Right ventricle myocardium superior (tissue), 1 donor: ENCODE measurements at regions not wholly inside any gene's neighbourhood (a gene's known extent, or its start where the extent isn't known, plus 50 kb on each side); places are given as distances from the start of the nearest gene placed in this dataset.
A peak's percentile ranks its signal among the peaks of the same experiment; 100 is the strongest.
"Not testable (repeated sequence)": the region's sequence is repeated elsewhere in the genome, so short reads cannot be mapped to it uniquely, and the experiment has no call there.

Experiments used
- ATAC-seq: fragments of 200-7000 bp; cut with Tn5 transposase; one replicate; pipeline ENCODE4 v1.9.1; 2020; ENCODE audit warnings: mild to moderate bottlenecking; ENCODE audit not compliant: poor library complexity
- DNase-seq: peaks from one replicate; pipeline ENCODE4 v3.0.0-alpha.2; 2020
- intact Hi-C: fragments of 100-400 bp; cut with DNase I; formaldehyde crosslinking; loops from one replicate; pipeline ENCODE4 v1.11.2; 2022
- donor health status: DM: no; HTN: yes; CAD: no; lungs with severe emphysema.

- DNase-seq: no peak
- no peak for ATAC-seq
- intact Hi-C loops: no loop called here
Observed at GRCh38 chr11:22082788-22083187, 110.1 kb upstream of the ANO5 start.

- DNase-seq (no peak), ATAC-seq (no peak)
- intact Hi-C loops: no loop called here
Observed at GRCh38 chr11:22084056-22084455, 108.8 kb upstream of the ANO5 start.

GRCh38 chr11:22084564-22084963 lies 108.3 kb upstream of the ANO5 start:
- no peak for DNase-seq
- ATAC-seq: no peak
- intact Hi-C loops: no loop called here

DNA sequence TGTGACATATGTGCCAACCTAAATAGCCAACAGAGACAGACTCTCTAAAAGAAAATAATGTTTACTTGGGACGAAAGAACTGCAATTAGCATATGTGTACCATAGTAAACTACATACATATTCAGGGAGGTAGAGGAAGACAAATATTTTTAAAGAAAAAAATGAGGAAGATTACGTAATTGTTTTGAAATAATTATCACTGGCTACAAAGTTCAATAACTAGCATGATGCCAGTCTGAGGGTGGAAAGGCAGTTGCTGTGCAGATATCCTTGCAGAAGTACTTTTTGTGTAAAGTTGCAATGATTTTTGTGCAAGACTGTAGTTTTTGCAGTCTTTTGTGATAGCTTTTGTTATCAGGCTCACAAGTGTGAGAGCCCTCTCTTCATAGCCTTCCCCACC lies 103.3 kb upstream of the ANO5 start:
- DNase-seq (no peak), ATAC-seq (no peak)
- intact Hi-C loops: no loop called here

- intact Hi-C loops: no loop called here
- ATAC-seq (no peak), DNase-seq (no peak)
Observed at GRCh38 chr11:22106566-22106965, 86.3 kb upstream of the ANO5 start.

DNA sequence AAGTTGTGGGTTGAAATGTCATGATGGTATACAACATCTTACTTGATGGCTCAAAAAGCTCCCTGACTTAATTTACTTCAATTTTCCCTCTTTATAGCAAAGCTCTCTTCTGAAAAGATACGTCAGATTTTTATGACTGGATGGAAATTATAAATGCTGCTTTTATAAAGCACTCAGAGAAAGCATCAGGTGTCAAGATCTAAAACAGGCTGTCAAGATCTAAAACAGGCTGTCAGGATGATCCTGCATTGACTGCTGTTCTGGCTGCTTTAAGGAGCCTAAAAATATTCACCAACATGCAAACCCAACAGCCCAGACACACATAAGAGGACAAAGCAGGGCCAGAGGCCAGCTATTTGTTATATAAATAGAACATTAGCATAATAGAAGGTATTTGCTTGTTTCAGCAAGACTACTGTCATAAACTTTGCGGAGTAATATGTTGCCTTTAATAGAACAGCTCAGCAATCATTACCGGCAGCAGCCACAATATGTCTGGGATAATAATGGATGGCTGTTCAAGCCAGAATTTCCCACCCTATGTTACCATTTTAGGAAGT lies 77.3 kb upstream of the ANO5 start:
- ATAC-seq (peak; percentile 98), DNase-seq (no peak)
- intact Hi-C loops: no loop called here

DNA sequence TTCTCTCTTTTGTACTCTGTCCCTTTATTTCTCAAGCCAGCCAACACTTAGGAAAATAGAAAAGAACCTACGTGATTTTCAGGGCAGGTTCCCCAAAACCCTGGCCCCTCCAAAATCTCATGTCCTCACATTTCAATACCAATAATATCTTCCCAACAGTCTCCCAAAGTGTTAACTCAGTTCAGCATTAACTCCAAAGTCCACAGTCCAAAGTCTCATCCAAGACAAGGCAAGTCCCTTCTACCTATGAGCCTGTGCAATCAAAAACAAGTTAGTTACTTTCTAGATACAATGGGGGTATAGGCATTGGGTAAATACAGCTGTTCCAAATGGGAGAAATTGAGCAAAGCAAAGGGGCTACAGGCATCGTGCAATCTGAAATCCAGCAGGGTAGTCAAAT lies 64.9 kb upstream of the ANO5 start:
- DNase-seq, ATAC-seq, intact Hi-C loops: not testable (repeated sequence)

- no peak for DNase-seq
- ATAC-seq: peak; percentile 43
- intact Hi-C loops: no loop called here
Observed at GRCh38 chr11:22130462-22131053, 62.3 kb upstream of the ANO5 start.

DNA sequence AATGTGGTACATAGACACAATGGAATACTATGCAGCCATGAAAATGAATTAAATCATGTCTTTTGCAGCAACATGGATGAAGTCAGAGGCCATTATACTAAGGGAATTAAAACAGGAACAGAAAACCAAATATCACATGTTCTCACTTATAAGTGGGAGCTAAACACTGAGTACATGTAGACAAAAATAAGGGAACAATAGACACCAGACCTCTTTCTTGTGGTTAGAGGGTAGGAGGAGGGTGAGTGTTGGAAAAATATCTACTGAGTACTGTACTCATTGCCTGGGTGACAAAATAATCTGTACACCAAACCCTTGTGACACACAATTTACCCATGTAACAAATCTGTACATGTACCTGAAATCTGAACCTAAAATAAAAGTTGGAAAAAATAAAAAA lies 59.1 kb upstream of the ANO5 start:
- no peak for ATAC-seq
- DNase-seq: no peak
- intact Hi-C loops: no loop called here

- intact Hi-C loops: no loop called here
- ATAC-seq: no peak
- DNase-seq: no peak
Observed at GRCh38 chr11:22138264-22138663, 54.6 kb upstream of the ANO5 start.
